GM19240 (cell line): ENCODE measurements at regions not wholly inside any gene's neighbourhood (a gene's known extent, or its start where the extent isn't known, plus 50 kb on each side); places are given as distances from the start of the nearest gene placed in this dataset.
A peak's percentile ranks its signal among the peaks of the same experiment; 100 is the strongest.

ENCODE experiments used
- DNase-seq: peaks from one replicate; pipeline ENCODE4 v3.0.0; 2011; ENCODE audit warnings: low spot score; ENCODE audit not compliant: insufficient read length

DNA sequence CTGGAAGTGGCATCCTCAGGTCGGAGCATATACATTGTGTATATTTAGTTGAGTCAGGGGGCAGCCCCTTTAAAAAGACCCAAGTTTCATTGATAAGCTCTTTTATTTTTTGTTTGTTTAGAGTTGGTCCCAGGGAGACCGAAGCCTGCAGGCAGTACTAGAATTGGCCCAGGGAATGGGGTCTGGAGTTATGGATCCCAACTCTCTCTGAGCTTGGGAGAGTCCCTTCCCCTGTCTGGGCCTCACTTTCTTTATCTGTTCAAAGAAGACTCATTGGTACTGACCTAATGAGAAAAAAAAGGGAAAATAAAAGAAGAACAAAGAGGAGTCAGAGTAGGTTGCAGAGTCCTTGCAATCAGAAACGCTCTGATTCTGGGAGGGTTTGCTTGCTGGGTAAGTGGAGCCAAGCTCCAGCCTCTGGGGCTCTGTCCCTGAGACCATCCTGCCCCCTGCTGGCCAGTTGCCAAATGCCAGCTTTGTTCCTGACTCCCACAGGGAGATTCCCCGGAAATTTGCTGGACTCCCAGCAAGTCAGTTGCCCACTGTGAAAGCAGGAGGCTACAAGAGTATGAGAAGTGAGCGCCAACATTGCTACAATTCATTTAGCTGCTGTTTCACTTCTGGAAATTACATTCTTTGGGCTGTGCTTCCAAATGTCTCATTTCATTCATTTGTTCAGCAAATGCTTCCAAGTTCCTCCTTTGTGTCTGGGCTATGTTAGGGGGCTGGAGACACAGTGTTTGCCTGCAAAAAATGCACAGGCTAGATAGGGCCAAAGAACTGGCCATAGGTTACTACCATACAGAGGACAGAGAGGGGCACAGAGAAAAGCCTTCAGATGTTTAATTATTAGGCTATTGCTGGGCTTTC lies 156.2 kb downstream of the MELK start:
- peak; percentile 78 for DNase-seq

DNA sequence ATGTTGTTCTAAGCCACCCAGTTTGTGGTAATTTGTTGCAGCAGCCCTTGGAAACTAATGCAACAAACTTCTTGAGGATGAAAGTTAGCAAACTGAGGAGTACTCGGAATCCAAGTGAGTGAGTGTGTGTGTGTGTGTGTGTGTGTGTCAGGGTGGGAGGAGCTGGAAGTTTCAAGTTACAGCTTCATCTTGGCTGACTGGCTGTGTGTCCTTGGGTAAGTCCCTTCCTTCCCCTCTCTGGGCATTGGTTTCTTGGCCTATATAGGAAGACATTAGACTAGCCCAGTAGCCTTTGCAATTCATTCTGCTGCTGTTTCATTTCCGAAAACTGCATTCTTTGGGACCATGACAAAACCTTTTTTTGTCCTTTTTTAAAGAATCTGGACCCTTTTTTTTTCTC lies 157.2 kb downstream of the MELK start:
- no peak for DNase-seq

DNA sequence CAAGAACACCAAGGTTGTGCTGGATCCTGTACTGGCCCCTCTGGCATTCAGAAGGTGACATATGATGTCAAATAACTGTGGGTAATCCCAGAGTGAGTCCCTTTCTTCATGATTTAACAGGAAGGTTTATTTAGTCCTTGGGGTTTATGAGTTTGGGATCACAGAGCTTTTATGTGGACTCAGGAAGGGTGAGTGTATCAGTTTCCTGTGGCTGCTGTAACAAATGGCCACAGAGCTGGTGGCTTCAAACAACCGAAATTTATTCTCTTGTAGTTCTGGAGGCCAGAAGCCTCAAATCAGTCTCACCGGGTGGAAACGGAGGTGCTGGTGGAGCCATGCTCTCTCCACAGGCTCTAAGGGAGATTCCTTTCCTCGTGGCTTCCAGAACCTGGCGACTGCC lies 157.7 kb downstream of the MELK start:
- no peak for DNase-seq

DNA sequence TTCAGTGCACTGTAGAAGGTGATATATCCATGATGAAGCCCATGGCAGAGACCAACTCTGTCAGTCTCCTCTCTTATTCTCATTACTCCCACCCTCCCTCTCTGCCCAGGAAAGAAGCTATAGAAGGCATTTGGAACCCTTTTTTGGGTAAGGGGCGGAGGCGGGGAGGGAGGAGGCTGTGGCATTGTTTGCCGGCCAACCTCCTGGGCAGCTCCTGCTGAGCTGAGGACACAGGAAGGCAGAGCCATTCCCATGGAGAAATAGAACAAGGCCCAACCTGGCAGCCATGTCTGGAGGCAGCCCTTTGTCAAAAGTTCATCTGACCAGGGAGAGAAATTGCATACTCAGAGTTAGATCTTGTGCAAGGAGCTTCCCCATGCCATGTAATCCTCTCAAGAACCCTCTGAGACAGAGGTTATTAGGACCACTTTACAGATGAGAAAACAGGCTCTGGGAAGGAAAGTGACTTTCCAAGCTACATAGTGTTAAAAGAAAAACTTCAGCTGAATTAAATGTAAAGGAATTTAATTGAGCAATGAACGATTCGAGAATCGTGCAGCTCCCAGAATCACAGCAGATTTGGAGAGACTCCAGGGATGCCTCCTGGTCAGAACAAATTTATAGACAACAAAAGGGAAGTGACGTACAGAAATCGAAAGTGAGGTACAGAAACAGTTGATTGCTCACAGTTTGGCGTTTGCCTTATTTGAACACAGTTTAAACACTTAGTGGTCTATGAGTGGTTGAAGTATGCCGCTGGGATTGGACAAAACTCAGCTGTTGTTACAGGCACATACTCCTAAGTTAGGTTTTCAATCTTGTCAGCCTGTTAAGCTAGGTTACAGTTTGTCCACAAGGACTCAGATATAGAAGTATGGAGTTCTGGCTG lies 158.6 kb downstream of the MELK start:
- no peak for DNase-seq

DNA sequence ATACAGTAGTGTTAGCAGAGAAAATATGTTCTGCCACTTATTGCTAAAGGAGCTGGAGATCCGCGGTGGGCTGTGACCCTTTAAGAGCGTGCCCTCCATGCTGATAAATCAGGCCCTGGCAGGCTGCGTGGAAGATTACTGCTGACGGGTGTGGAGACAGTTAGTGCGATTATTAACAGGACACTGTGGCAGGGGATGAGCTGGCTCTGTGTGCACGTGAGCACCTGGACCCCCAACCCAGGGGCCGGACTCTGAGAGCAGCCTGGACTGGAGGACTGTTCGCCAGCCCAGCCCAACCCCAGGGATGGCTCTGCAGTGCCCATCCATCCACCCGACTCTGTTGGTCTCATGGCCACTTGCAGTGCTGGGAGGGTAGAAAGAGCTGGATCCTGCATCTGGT lies 162.0 kb downstream of the MELK start:
- DNase-seq: no peak

DNA sequence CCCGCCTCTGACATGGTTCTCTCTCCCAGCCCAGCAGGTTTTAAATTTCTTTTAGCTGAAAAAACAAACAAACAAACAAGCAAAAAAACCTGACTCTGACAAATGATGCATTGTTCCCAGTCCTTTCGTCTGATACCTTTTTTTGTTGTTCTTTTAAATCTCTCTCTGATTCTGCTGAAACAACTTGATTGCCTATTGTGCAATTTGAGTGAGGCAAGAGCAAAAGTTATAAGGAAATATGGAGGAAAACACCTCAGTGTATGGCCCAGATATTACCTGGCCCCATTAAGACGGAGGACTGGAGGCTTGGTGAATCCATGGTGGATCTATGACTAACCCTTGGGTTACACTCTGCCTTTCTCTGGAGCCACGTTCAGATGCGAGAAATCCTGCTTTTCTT lies 164.0 kb downstream of the MELK start:
- no peak for DNase-seq

DNA sequence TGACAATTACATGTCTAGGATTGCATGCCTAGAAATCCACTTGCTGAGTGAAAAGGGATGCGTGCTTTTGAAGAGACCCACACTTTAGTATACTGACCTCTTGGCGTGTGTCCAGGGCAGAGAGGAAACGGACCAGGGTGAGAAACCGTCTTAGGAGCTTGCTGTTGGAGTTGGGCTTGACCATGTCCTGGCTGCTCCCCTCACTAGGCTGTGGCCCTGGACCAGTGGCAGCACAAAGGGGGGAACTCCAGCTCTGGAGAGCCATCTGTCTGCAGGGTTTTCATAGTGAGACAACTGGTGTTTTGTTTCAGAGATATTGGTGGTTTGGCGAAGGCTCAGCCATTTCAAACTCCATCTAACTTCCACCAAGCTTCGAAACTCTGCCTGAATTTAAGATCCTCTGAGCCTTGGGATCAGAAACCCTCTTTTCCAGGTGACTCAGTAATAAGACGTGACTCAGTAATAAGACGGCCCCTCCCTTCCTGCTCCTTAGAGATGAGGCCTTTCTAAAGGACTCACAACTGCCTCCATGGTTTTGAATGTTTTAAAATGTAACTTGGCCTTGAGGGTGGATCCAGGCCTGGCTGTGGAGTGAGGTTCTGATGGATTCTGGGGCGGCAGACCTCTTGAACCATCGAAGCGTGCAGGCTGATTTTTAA lies 165.8 kb downstream of the MELK start:
- no peak for DNase-seq

DNA sequence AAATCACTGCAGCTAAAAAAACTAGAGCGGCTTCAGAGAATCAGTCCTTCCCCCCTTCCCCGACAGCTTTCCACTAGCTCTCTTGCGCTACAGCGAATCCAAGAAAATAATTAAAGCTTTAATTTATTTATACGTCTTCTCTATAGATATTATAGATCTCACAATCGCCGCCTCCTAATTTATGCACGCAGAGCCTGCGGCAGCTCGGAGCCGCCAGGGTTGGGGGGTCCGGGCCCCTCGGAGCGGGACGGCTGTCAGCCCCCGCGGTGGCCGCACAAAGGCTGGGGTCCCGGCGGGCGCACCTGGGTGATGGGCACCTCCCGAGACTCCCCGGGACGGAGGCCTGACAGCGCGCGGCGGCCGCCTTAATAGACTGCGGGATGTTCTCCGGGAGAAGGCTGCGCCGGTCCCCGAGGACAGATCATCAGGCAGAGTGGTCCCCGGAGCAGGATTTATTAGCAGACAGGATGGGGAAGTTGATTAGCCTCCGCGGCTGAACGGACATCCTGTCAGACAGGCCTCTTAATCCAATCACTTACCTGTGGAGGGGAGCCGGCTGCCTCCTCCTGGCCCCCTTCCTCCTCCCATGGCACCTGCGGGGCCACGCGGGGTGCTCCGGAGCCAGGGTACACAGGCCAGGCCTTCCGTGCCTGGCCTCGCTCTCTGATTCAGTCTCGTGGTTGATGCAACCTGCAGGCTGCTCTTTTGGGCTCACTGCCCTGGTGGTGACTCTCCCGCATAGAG lies 166.8 kb downstream of the MELK start:
- DNase-seq: no peak

DNA sequence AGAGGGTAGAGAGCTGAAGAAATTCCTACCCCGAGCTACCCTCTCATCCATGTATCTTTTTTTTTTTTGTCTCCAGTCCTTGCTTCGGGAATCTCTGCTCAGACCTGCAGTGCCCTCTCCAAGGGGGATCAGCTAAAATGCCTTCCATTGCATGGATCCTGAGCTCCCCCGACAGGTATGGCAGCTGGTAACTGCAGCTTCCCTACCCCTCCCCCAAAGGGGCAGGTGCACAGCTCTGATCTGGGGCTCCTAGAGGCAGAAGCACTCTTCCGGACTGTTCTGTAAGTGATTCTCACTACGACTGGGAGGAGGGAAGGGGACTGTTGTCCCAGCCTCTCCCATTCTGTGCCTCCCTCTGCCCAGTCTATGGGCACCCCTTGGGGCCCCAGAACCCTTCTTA lies 169.6 kb downstream of the MELK start:
- DNase-seq: no peak

DNA sequence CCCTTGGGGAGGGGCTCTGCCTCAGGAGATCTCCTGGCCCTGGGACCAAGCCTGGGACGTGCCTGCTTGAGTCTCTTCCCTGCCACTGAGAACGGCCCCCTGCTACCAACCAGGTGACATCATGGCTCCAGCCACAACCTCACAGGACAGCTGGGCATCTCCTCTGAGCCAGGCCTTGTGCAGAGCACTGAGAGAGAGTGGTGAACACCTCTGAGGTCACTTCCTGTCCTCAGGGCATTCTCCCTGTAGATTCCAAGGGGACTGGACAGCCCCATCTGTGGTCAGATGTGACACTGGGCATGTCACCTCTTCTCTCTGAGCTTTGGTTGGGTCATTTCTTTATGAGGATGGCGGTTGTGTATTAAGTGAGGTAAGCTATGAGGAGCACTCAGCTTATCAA lies 172.0 kb downstream of the MELK start:
- DNase-seq: no peak

DNA sequence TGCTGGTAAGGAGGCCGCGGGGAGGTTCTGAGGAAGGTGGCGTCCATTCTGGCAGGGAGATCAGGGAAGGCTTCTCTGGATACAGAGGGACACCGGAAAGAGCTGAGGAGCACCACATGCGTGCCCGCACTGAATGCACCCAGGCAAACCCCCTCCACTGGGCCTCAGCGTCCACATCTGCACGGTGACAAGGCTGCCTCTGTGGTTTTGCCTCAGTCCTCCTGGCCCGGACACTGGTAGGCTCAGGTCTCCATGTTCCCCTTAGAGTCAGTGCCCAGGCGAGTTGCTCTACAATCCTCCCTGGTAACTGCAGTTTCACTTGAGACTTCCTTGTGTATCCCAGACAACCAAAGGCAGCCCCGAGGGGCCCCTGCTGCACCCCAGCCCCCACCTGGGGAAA lies 173.3 kb downstream of the MELK start:
- DNase-seq: no peak

DNA sequence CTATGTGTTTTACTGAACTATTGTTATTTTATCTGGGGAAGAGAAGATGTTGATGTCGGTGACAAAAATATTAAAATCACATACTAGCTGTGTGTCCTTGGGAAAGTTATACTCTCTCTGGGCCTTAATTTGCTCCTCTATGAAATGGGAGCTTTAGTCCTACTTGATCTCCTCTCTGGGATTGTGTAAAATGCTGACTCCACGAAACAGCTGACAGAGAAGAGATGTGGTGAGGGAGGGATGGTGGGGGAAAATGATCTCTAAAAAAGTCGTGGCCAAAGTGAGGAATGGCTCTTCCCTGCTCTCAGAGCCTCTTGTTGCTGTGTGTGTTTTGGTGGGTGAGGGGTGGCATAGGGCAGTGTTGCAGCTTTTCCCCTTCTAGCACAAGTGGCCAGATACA lies 173.7 kb downstream of the MELK start:
- DNase-seq: no peak

DNA sequence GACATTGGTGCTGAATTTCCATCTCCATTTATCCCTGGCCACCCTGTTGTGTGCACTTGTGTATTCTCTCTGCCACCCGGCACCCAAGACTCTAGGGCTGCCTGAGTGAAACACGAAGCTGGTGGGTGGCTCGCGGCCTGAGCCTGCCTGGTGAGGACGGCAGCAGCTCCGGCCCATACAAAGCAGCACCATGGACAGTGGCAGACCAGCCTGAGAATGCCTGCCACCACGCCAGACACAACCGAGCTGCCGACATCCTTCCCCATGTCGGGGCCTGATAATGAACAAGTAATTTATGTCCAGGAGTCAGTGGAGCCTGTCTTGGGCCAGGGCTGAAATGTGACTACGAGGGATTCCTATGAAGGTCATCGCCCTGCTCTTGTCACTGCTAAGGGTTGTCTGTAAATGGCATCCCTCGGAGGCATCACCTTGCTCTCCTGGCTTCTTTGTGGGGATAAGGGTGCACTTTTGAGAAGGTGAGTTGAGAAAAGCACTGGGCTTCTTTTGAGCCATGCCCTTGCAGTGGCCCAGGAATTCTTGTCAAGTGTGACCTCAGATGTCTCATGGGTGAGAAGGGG lies 175.7 kb downstream of the MELK start:
- peak; percentile 40 for DNase-seq

DNA sequence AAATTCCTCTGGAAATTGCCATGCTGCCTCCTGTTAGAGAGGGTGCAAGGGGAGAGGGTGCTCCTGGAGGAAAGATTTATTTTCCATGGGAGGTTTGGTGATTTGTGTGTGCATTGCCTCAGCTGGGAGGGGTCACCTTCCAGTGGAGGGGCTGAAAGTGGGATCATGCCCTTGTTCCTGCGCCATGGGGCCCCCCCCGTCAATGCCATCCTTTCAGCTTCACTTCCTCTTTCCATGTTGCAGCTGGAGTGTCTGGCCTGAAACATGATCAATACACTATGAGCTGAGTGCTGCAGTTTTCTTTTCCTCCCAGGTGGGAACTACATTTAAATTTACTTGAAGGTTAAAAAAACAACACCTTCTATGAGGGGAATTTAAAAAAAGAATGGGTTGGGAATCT lies 176.8 kb downstream of the MELK start:
- no peak for DNase-seq

DNA sequence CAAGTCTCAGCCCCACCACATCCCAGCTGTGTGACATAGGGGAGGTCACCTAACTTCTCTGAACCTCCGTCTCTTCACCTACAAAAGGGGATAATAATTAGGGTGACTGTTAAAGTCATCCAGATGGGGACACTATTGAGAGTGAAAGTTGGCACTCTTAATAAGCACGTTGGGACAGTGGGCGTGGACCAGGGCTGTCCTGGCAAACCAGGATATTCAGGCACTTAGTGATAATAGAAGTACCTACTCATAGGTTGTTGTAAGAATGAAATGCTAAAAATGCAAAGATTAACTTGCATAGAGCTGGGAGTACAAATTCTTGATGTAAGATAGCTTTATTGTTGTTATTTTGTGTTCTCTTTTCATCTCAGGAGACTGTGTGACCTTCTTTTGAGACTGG lies 177.9 kb downstream of the MELK start:
- no peak for DNase-seq

DNA sequence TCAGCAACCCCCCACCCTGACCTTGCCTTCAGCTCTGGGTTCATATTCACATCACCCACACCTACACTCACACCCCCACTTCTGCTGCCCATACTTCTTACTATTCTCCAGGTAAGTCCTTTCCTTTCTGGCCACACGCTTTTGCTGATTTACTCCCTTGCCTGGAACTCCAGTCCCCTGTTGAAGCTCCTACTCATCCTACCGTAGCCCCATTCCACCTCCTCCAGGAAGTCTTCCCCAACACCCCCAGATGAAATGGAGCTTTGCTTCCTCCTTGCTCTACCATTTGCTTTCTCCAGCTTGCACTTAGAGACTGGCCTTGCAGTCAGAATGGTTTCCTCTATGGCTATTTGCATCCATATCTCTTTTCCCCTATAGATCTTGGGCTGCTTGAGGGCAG lies 182.3 kb downstream of the MELK start:
- DNase-seq: no peak

DNA sequence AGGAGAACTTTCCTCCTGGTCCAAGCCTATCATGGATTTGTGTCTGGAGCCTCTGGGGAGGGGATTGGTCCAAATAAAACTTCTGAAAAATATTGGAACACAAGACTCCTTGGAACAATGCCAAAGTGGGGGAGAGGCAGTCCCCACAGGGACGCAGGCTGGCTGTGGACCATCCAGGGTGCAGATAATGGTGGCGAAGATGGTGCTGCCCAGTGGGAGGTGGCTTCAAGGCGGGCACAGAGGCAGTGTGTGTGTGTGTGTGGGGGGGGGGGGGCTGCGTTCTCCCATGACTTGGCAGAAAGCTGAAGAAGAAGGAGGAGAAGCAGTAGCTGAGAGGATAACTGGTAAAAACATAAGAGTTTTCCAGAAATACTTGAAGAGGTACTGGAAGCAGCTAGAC lies 186.4 kb downstream of the MELK start:
- DNase-seq: no peak

DNA sequence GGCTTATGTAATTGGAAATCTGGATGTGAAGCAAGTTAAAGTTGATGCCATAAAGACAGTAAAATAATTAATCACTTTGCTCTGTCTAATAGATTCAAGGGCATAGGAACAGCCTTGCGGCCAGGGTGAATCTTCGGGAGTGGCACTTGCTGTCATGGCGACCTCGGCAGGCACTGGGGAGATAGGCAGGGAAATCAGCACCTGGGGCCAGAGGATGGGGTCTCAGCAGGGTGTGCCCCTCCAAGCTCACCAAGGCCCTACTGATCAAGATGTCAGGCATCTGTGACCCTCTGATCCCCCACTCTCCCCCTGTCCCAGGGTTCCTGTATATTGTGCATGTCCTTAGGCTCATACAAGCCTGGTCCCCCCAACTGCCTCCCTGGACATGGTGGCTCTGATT lies 187.3 kb downstream of the MELK start:
- no peak for DNase-seq

DNA sequence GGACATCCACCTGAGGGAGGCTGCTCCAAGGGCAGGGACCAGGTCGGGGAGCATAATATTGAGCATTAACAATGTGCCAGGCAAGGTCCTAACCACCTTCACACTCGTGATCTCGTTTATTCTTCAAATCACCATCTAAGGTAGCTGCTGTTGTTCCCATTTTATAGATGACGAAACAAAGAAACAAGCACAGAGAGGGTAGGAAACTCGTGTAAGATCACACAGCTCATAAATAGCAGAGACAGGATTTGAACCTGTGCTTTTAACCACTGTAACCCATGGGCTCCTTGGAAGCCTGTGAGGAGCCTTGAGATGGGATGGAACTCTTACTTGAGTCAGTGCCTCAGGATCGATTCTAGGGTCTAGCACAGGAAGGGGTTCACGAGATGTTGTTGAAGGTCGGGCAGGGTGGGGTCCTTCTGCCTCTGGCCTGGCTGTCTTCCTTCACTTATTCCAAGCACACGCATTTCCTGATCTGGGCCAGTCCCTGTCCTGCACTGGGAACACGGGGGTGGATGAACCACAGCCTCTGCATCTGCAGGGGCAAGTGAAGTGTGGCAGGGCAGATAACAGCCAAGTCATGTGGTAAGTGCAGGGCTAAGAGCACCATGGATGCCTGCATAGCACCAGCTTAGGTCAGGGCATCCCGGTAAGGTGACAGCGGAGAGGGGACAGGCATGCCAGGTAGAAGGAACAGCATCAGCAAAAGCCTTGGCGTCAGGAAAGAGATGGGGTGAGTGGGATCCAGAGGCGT lies 188.1 kb downstream of the MELK start:
- DNase-seq: no peak

DNA sequence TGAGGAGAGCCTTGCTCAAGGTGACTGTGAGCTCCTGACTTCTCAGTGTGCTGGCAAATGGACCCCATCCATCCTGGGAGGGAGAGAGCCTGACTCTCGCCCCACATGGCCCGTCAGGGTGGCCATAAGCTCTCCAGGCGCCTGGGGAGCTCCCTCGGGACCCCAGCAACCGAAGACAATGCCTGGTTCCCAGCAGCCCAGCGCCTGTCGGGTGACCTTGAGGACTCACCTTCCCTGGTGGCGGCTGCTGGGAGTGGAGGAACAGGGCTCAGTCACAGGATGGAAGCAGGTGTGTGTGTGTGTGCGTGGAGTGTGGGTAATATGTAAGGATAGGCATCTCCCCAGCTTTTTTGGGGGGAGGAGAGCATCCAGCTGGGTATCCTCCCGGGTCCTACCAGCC lies 190.3 kb downstream of the MELK start:
- DNase-seq: no peak
